HEK293T (cell line): ENCODE measurements at regions not wholly inside any gene's neighbourhood (a gene's known extent, or its start where the extent isn't known, plus 50 kb on each side); places are given as distances from the start of the nearest gene placed in this dataset.

Experiments used
- CTCF ChIA-PET: fragments of 350-600 bp; formaldehyde crosslinking; extraction: SDS; loops from one replicate; lab custom pipeline; 2021; ENCODE audit warnings: antibody characterized with exemption, inconsistent platforms; lab: Yijun Ruan, JAX
- POLR2A ChIA-PET: fragments of 350-600 bp; formaldehyde crosslinking; extraction: SDS; loops from one replicate; lab custom pipeline; 2020; ENCODE audit warnings: antibody characterized with exemption, inconsistent platforms; lab: Yijun Ruan, JAX
- DNase-seq: peaks from one replicate; pipeline ENCODE4 v3.0.0; 2012; ENCODE audit warnings: mixed read lengths; ENCODE audit errors: extremely low spot score
- ARNT ChIP-seq: fragments of 450-650 bp; IDR thresholded peaks from 2 replicates; pipeline ENCODE4 v1.6.1; 2017; ENCODE audit warnings: mild to moderate bottlenecking
- BHLHE40 ChIP-seq: fragments of 450-650 bp; IDR thresholded peaks from 2 replicates; pipeline ENCODE4 v1.6.1; 2016; ENCODE audit warnings: mild to moderate bottlenecking, moderate library complexity, borderline replicate concordance
- CTBP1 ChIP-seq: fragments of 450-650 bp; IDR thresholded peaks from 2 replicates; pipeline ENCODE4 v1.6.1; 2016; ENCODE audit warnings: borderline replicate concordance
- ELF4 ChIP-seq: fragments of 450-650 bp; IDR thresholded peaks from 2 replicates; pipeline ENCODE4 v1.6.1; 2017; ENCODE audit warnings: antibody characterized with exemption
- FOXA1 ChIP-seq: fragments of 450-650 bp; IDR thresholded peaks from 2 replicates; pipeline ENCODE4 v1.6.1; 2016; ENCODE audit warnings: mild to moderate bottlenecking
- FOXK2 ChIP-seq: fragments of 450-650 bp; IDR thresholded peaks from 2 replicates; pipeline ENCODE4 v1.6.1; 2016; ENCODE audit warnings: mild to moderate bottlenecking
- FOXM1 ChIP-seq: fragments of 450-650 bp; IDR thresholded peaks from 2 replicates; pipeline ENCODE4 v1.6.1; 2017; ENCODE audit warnings: mild to moderate bottlenecking, borderline replicate concordance
- HDGF ChIP-seq: fragments of 450-650 bp; IDR thresholded peaks from 2 replicates; pipeline ENCODE4 v1.6.1; 2017; ENCODE audit warnings: antibody characterized with exemption, borderline replicate concordance
- L3MBTL2 ChIP-seq: fragments of 450-650 bp; conservative IDR thresholded peaks from 2 replicates; pipeline ENCODE4 v1.6.1; 2016; ENCODE audit warnings: mild to moderate bottlenecking
- LEF1 ChIP-seq: fragments of 450-650 bp; IDR thresholded peaks from 2 replicates; pipeline ENCODE4 v1.6.1; 2017; ENCODE audit warnings: mild to moderate bottlenecking, borderline replicate concordance
- NFRKB ChIP-seq: fragments of 450-650 bp; IDR thresholded peaks from 2 replicates; pipeline ENCODE4 v1.6.1; 2016; ENCODE audit warnings: mild to moderate bottlenecking, moderate library complexity
- PKNOX1 ChIP-seq: fragments of 450-650 bp; IDR thresholded peaks from 2 replicates; pipeline ENCODE4 v1.6.1; 2016
- SP1 ChIP-seq: fragments of 450-650 bp; IDR thresholded peaks from 2 replicates; pipeline ENCODE4 v1.6.1; 2017
- SUZ12 ChIP-seq: fragments of 450-650 bp; IDR thresholded peaks from 2 replicates; pipeline ENCODE4 v1.6.1; 2016; ENCODE audit warnings: mild to moderate bottlenecking
- TARDBP ChIP-seq: fragments of 450-650 bp; IDR thresholded peaks from 2 replicates; pipeline ENCODE4 v1.6.1; 2016
- ZNF384 ChIP-seq: fragments of 450-650 bp; IDR thresholded peaks from 2 replicates; pipeline ENCODE4 v1.6.1; 2016

GRCh38 chr12:116421785-116422538 is 137.2 kb upstream of the MAP1LC3B2 start:
- POLR2A ChIA-PET = no interaction called here
- TF ChIP-seq LEF1 (no peak), SUZ12 (no peak), SP1 (no peak), FOXA1 (no peak), L3MBTL2 (no peak), BHLHE40 (no peak)
- CTCF ChIA-PET = no interaction called here
- no peak for DNase-seq

GRCh38 chr12:116423094-116423493 is 136.1 kb upstream of the MAP1LC3B2 start:
- ChIA-PET CTCF (no interaction called here), POLR2A (no interaction called here)
- no peak for TF ChIP-seq FOXA1
- no peak for TF ChIP-seq FOXK2
- no peak for TF ChIP-seq ARNT
- TF ChIP-seq CTBP1 = no peak
- no peak for TF ChIP-seq ZNF384
- no peak for TF ChIP-seq HDGF
- no peak for TF ChIP-seq FOXM1
- TF ChIP-seq SUZ12 = no peak
- TF ChIP-seq NFRKB = no peak
- TF ChIP-seq L3MBTL2 = no peak
- no peak for TF ChIP-seq LEF1

GRCh38 chr12:116425256-116426193 is 133.7 kb upstream of the MAP1LC3B2 start:
- ChIA-PET CTCF (interaction anchor here (0.8 kb wide), 1 partner anchor 19 kb away, joined by 3 read pairs; no protein-coding TSS in a partner anchor), POLR2A (no interaction called here)
- no peak for TF ChIP-seq TARDBP
- TF ChIP-seq BHLHE40 = no peak
- no peak for TF ChIP-seq SUZ12
- no peak for TF ChIP-seq ELF4
- TF ChIP-seq PKNOX1 = no peak
- TF ChIP-seq NFRKB = no peak
- no peak for TF ChIP-seq CTBP1
- TF ChIP-seq LEF1 = no peak
- no peak for TF ChIP-seq HDGF
- no peak for DNase-seq

More at GRCh38 chr12:116423094-116423493, 136.1 kb upstream of the MAP1LC3B2 start:
- DNase-seq = no peak

- ChIA-PET POLR2A (no interaction called here), CTCF (interaction anchor here (1.0 kb wide), 1 partner anchor 20 kb away, joined by 3 read pairs; no protein-coding TSS in a partner anchor)
- peak; percentile 32 for DNase-seq
- TF ChIP-seq ARNT (no peak), NFRKB (no peak), SP1 (no peak), FOXA1 (no peak), BHLHE40 (no peak), PKNOX1 (no peak), FOXK2 (no peak), ZNF384 (no peak)
Observed at GRCh38 chr12:116426391-116427136, 132.6 kb upstream of the MAP1LC3B2 start.

GRCh38 chr12:116427200-116427930 is 131.8 kb upstream of the MAP1LC3B2 start:
- CTCF ChIA-PET = interaction anchor here (1.0 kb wide), 1 partner anchor 21 kb away, joined by 3 read pairs; no protein-coding TSS in a partner anchor
- POLR2A ChIA-PET = no interaction called here
- DNase-seq = no peak
- no peak for TF ChIP-seq FOXK2
- TF ChIP-seq FOXM1 = no peak
- TF ChIP-seq FOXA1 = no peak
- TF ChIP-seq PKNOX1 = no peak
- TF ChIP-seq SUZ12 = no peak
- TF ChIP-seq HDGF = no peak
- no peak for TF ChIP-seq ARNT
- TF ChIP-seq SP1 = no peak
- no peak for TF ChIP-seq ELF4
